K562 (cell line): ENCODE measurements at regions not wholly inside any gene's neighbourhood (a gene's known extent, or its start where the extent isn't known, plus 50 kb on each side); places are given as distances from the start of the nearest gene placed in this dataset.

ENCODE experiments used
- KAT8 ChIP-seq: fragments of 450-650 bp; IDR thresholded peaks from 2 replicates; pipeline ENCODE4 v1.6.1; 2016; ENCODE audit warnings: low read depth, mild to moderate bottlenecking
- KDM5B ChIP-seq: fragments of 200-600 bp; sonication (generic); IDR thresholded peaks from 2 replicates; pipeline ENCODE4 v1.6.1; 2012; ENCODE audit warnings: low read depth, mild to moderate bottlenecking, moderate library complexity, low read length, control low read depth, inconsistent platforms; ENCODE audit not compliant: insufficient replicate concordance
- MGA ChIP-seq: fragments of 450-650 bp; IDR thresholded peaks from 2 replicates; pipeline ENCODE4 v1.6.1; 2016; ENCODE audit warnings: mild to moderate bottlenecking, moderate library complexity
- PTBP1 ChIP-seq: fragments of 200-400 bp; formaldehyde crosslinking; IDR thresholded peaks from 2 replicates; pipeline ENCODE4 v1.6.1; 2017; ENCODE audit warnings: low read depth, low read length
- SAFB2 ChIP-seq: fragments of 200-400 bp; formaldehyde crosslinking; IDR thresholded peaks from 2 replicates; pipeline ENCODE4 v1.6.1; 2018; ENCODE audit warnings: borderline replicate concordance, low read length, low read depth, moderate library complexity; ENCODE audit not compliant: severe bottlenecking
- THAP7 ChIP-seq: fragments of 250-450 bp; sonication (Bioruptor Pico); IDR thresholded peaks from 2 replicates; pipeline ENCODE4 v1.5.0; 2021
- TRIM24 ChIP-seq, 2 experiments: fragments of 450-650 bp; IDR thresholded peaks; 2 replicates each; pipeline ENCODE4 v1.6.1; 2016
- ZNF318 ChIP-seq, 2 experiments: fragments of 450-650 bp; IDR thresholded peaks; 2 replicates each; pipeline ENCODE4 v1.6.1; 2016; ENCODE audit warnings: mild to moderate bottlenecking in 2 of 2, borderline replicate concordance in 1 of 2, low read depth in 1 of 2, moderate library complexity in 1 of 2

GRCh38 chr12:84150201-84150600, 762.4 kb downstream of the SLC6A15 start (continued):
- TF ChIP-seq MGA (no peak), ZNF318 (IDR thresholded peaks at IDR 0.05; ENCODE audit: borderline replicate concordance in 1 of 2, low read depth in 1 of 2) (no peak), THAP7 (CRISPR knock-in tag) (no peak), PTBP1 (no peak), TRIM24 (IDR thresholded peaks at IDR 0.05) (no peak), KAT8 (no peak), KDM5B (no peak), SAFB2 (no peak)
